ENCODE measurements at regions not wholly inside any gene's neighbourhood (a gene's known extent, or its start where the extent isn't known, plus 50 kb on each side); places are given as distances from the start of the nearest gene placed in this dataset.

DNA sequence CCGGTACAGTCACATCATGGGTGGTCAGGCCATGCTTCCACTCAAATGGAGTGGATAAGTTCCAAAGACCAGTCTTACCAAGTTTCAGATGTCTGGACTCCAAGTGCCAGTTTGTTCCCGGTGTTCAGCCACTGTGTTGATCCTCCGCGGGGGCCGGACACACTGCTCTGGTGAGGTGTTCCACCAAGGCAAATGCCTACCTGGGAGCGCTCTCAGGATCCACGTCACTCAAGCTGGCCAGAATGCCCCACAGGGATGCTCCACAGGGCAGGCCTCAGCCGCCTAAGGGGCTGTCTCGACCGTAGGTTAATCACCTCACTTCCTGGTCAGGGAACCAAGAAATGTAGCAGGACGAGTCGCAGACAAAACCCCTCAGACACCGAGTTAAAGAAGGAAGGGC lies 258.0 kb upstream of the GRID2 start:
- no CpG with 5 or more reads among the region's 13 CpGs for WGBS (ENCODE audit: insufficient coverage, low lambda C conversion rate)
- Histone ChIP-seq H3K4me1 (ENCODE audit: control insufficient read depth, insufficient read depth, low read length) (no peaks in the 10 kb centered on the region), H3K4me3 (ENCODE audit: low read length) (no peak overlapping the region), H3K9me3 (ENCODE audit: control insufficient read depth, low read depth, low read length) (no peaks in the 10 kb centered on the region), H3K36me3 (ENCODE audit: control insufficient read depth, insufficient read depth, low read length) (no peaks in the 10 kb centered on the region), H3K27me3 (ENCODE audit: control insufficient read depth, insufficient read depth, low read length) (no peaks in the 10 kb centered on the region), H3K27ac (ENCODE audit: low read length) (no peak overlapping the region)
- DNase-seq = no peak

- Histone ChIP-seq H3K4me3 (ENCODE audit: low read length) (no peak overlapping the region), H3K36me3 (ENCODE audit: control insufficient read depth, insufficient read depth, low read length) (no peaks in the 10 kb centered on the region), H3K4me1 (ENCODE audit: control insufficient read depth, insufficient read depth, low read length) (no peaks in the 10 kb centered on the region), H3K27ac (ENCODE audit: low read length) (no peak overlapping the region), H3K9me3 (ENCODE audit: control insufficient read depth, low read depth, low read length) (no peaks in the 10 kb centered on the region), H3K27me3 (ENCODE audit: control insufficient read depth, insufficient read depth, low read length) (no peaks in the 10 kb centered on the region)
- DNase-seq = peak; percentile 2 to 9
- WGBS (ENCODE audit: insufficient coverage, low lambda C conversion rate) = no CpG with 5 or more reads among the region's 2 CpGs
Observed at GRCh38 chr4:92047209-92047875, 256.4 kb upstream of the GRID2 start.

DNA sequence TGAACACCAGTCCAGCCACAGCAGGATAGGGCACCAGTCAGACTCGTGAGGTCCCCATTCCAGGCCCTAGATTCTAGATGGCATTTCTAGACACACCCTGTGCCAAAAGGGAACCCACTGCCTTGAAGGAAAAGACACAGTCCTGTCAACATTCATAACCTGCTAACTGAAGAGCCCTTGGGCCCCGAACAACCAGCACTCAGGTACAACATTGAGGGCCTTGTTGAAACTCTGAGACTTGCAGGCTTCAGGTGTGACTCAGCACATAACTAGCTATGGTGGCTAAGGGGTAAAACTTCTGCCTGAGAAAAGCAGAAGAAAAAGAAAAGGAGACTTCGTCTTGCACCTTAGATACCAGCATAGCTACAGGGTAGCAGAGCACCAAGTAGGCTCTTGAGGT lies 252.9 kb upstream of the GRID2 start:
- DNase-seq = no peak
- H3K4me1 ChIP-seq (ENCODE audit: control insufficient read depth, insufficient read depth, low read length) = no peaks in the 10 kb centered on the region
- no peaks in the 10 kb centered on the region for H3K9me3 ChIP-seq (ENCODE audit: control insufficient read depth, low read depth, low read length)
- H3K27me3 ChIP-seq (ENCODE audit: control insufficient read depth, insufficient read depth, low read length) = no peaks in the 10 kb centered on the region
- no peak overlapping the region for H3K27ac ChIP-seq (ENCODE audit: low read length)
- 100% methylated on average over 1 of the region's 3 CpGs for WGBS (ENCODE audit: insufficient coverage, low lambda C conversion rate)
- H3K36me3 ChIP-seq (ENCODE audit: control insufficient read depth, insufficient read depth, low read length) = no peaks in the 10 kb centered on the region
- no peak overlapping the region for H3K4me3 ChIP-seq (ENCODE audit: low read length)

DNA sequence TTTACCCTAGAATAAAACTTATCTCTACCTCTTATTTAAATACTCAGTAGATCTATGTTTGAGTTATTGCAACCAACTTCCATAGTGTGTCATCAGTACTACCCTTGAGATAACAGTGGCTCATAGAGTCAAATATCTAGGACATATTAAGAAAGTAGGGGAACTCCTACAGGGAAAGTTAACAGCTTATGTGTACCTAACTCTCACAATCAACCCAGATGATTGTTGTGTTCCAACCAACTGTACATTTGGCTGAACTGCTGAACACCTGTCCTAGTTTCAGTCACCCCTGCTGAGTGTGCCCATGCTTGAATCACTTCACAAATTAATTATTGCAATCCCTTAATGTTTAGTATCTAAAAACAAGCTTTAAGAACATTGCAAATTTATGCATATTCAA lies 244.2 kb upstream of the GRID2 start:
- no peaks in the 10 kb centered on the region for H3K27me3 ChIP-seq (ENCODE audit: control insufficient read depth, insufficient read depth, low read length)
- H3K9me3 ChIP-seq (ENCODE audit: control insufficient read depth, low read depth, low read length) = no peaks in the 10 kb centered on the region
- H3K36me3 ChIP-seq (ENCODE audit: control insufficient read depth, insufficient read depth, low read length) = no peaks in the 10 kb centered on the region
- H3K4me1 ChIP-seq (ENCODE audit: control insufficient read depth, insufficient read depth, low read length) = no peaks in the 10 kb centered on the region
- DNase-seq = no peak
- H3K4me3 ChIP-seq (ENCODE audit: low read length) = no peak overlapping the region
- no peak overlapping the region for H3K27ac ChIP-seq (ENCODE audit: low read length)

DNA sequence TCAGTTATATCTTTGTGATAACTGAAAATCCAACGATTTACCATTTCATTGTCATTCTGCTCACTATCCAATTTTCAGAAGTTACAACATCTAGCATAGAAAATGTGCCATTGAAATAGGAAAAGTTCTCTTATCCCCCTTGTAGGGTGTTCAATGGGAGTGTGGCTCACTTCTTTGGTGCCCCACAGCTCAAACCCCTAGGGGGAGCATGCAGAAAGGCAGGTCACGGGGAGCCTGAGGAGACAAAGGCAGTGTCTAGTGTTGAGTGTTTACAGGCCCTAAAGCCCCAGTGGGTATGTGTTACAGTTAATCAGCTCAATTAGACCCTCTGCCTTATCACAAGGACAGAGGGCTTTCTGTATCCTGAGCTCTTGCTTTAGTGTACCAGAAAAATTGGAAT lies 243.4 kb upstream of the GRID2 start:
- DNase-seq = no peak

GRCh38 chr4:92064574-92064973 lies 239.2 kb upstream of the GRID2 start:
- DNase-seq = no peak
- no CpG with 5 or more reads among the region's 4 CpGs for WGBS (ENCODE audit: insufficient coverage, low lambda C conversion rate)
- H3K4me1 ChIP-seq (ENCODE audit: control insufficient read depth, insufficient read depth, low read length) = no peaks in the 10 kb centered on the region
- no peaks in the 10 kb centered on the region for H3K36me3 ChIP-seq (ENCODE audit: control insufficient read depth, insufficient read depth, low read length)
- H3K4me3 ChIP-seq (ENCODE audit: low read length) = no peak overlapping the region
- H3K9me3 ChIP-seq (ENCODE audit: control insufficient read depth, low read depth, low read length) = no peaks in the 10 kb centered on the region
- H3K27me3 ChIP-seq (ENCODE audit: control insufficient read depth, insufficient read depth, low read length) = no peaks in the 10 kb centered on the region
- no peak overlapping the region for H3K27ac ChIP-seq (ENCODE audit: low read length)

More for the DNA sequence above, 243.4 kb upstream of the GRID2 start:
- H3K27ac ChIP-seq (ENCODE audit: low read length) = no peak overlapping the region
- H3K27me3 ChIP-seq (ENCODE audit: control insufficient read depth, insufficient read depth, low read length) = no peaks in the 10 kb centered on the region
- no peaks in the 10 kb centered on the region for H3K4me1 ChIP-seq (ENCODE audit: control insufficient read depth, insufficient read depth, low read length)
- H3K4me3 ChIP-seq (ENCODE audit: low read length) = no peak overlapping the region
- no peaks in the 10 kb centered on the region for H3K9me3 ChIP-seq (ENCODE audit: control insufficient read depth, low read depth, low read length)
- WGBS (ENCODE audit: insufficient coverage, low lambda C conversion rate) = no CpG with 5 or more reads among the region's 2 CpGs
- H3K36me3 ChIP-seq (ENCODE audit: control insufficient read depth, insufficient read depth, low read length) = no peaks in the 10 kb centered on the region

DNA sequence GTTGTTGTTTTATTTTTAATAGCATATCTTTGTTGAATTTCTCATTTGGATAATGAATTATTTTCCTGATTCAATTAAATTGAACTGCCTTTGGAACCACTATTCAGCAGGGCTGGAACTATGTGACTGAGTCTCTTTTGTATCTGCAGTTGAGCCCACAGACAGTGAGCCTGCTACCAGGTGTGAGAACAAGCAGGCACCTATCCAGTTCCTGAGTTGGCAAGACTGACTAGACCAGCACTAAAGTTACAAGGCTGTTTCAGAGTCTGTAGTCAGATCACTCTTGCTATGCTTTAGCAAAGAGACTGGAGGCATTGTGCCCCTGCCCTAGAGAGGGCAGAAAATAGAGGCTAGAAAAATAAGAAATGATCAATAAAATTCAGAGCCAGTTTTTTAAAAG lies 237.3 kb upstream of the GRID2 start:
- H3K36me3 ChIP-seq (ENCODE audit: control insufficient read depth, insufficient read depth, low read length) = no peaks in the 10 kb centered on the region
- no peak for DNase-seq

GRCh38 chr4:92071587-92071986 lies 232.2 kb upstream of the GRID2 start:
- no peaks in the 10 kb centered on the region for H3K4me1 ChIP-seq (ENCODE audit: control insufficient read depth, insufficient read depth, low read length)
- peaks cover 5% of the 10 kb centered on the region for H3K9me3 ChIP-seq (ENCODE audit: control insufficient read depth, low read depth, low read length)
- no peaks in the 10 kb centered on the region for H3K36me3 ChIP-seq (ENCODE audit: control insufficient read depth, insufficient read depth, low read length)
- DNase-seq = no peak
- WGBS (ENCODE audit: insufficient coverage, low lambda C conversion rate) = no CpG with 5 or more reads among the region's 1 CpG
- H3K4me3 ChIP-seq (ENCODE audit: low read length) = no peak overlapping the region
- no peak overlapping the region for H3K27ac ChIP-seq (ENCODE audit: low read length)
- no peaks in the 10 kb centered on the region for H3K27me3 ChIP-seq (ENCODE audit: control insufficient read depth, insufficient read depth, low read length)

More for the DNA sequence above, 237.3 kb upstream of the GRID2 start:
- Histone ChIP-seq H3K27me3 (ENCODE audit: control insufficient read depth, insufficient read depth, low read length) (no peaks in the 10 kb centered on the region), H3K27ac (ENCODE audit: low read length) (no peak overlapping the region), H3K9me3 (ENCODE audit: control insufficient read depth, low read depth, low read length) (peaks cover 2% of the 10 kb centered on the region), H3K4me1 (ENCODE audit: control insufficient read depth, insufficient read depth, low read length) (no peaks in the 10 kb centered on the region), H3K4me3 (ENCODE audit: low read length) (no peak overlapping the region)

- Histone ChIP-seq H3K4me3 (ENCODE audit: low read length) (no peak overlapping the region), H3K4me1 (ENCODE audit: control insufficient read depth, insufficient read depth, low read length) (no peaks in the 10 kb centered on the region), H3K27ac (ENCODE audit: low read length) (no peak overlapping the region), H3K36me3 (ENCODE audit: control insufficient read depth, insufficient read depth, low read length) (no peaks in the 10 kb centered on the region), H3K27me3 (ENCODE audit: control insufficient read depth, insufficient read depth, low read length) (no peaks in the 10 kb centered on the region), H3K9me3 (ENCODE audit: control insufficient read depth, low read depth, low read length) (peaks cover 5% of the 10 kb centered on the region)
- DNase-seq = no peak
Observed at GRCh38 chr4:92074839-92075238, 228.9 kb upstream of the GRID2 start.

- DNase-seq = no peak
- no peak overlapping the region for H3K4me3 ChIP-seq (ENCODE audit: low read length)
- H3K4me1 ChIP-seq (ENCODE audit: control insufficient read depth, insufficient read depth, low read length) = no peaks in the 10 kb centered on the region
- no peak overlapping the region for H3K27ac ChIP-seq (ENCODE audit: low read length)
- H3K27me3 ChIP-seq (ENCODE audit: control insufficient read depth, insufficient read depth, low read length) = no peaks in the 10 kb centered on the region
- WGBS (ENCODE audit: insufficient coverage, low lambda C conversion rate) = 100% methylated on average over 2 of the region's 7 CpGs
- no peaks in the 10 kb centered on the region for H3K9me3 ChIP-seq (ENCODE audit: control insufficient read depth, low read depth, low read length)
- no peaks in the 10 kb centered on the region for H3K36me3 ChIP-seq (ENCODE audit: control insufficient read depth, insufficient read depth, low read length)
Observed at GRCh38 chr4:92090887-92091286, 212.9 kb upstream of the GRID2 start.

- H3K27ac ChIP-seq (ENCODE audit: low read length) = no peak overlapping the region
- H3K4me3 ChIP-seq (ENCODE audit: low read length) = no peak overlapping the region
- H3K4me1 ChIP-seq (ENCODE audit: control insufficient read depth, insufficient read depth, low read length) = no peaks in the 10 kb centered on the region
- no peaks in the 10 kb centered on the region for H3K9me3 ChIP-seq (ENCODE audit: control insufficient read depth, low read depth, low read length)
- no peaks in the 10 kb centered on the region for H3K36me3 ChIP-seq (ENCODE audit: control insufficient read depth, insufficient read depth, low read length)
- 82% methylated on average over 2 of the region's 6 CpGs for WGBS (ENCODE audit: insufficient coverage, low lambda C conversion rate)
- no peak for DNase-seq
- H3K27me3 ChIP-seq (ENCODE audit: control insufficient read depth, insufficient read depth, low read length) = no peaks in the 10 kb centered on the region
Observed at GRCh38 chr4:92091335-92091734, 212.4 kb upstream of the GRID2 start.
